ENCODE measurements at regions not wholly inside any gene's neighbourhood (a gene's known extent, or its start where the extent isn't known, plus 50 kb on each side); places are given as distances from the start of the nearest gene placed in this dataset.

GRCh38 chr4:19850909-19851308 lies 400.8 kb upstream of the SLIT2 start:
- TF ChIP-seq EP300 (IDR thresholded peaks at IDR 0.05) (no peak), CTCF (IDR thresholded peaks at IDR 0.05) (no peak)
